ENCODE measurements at regions not wholly inside any gene's neighbourhood (a gene's known extent, or its start where the extent isn't known, plus 50 kb on each side); places are given as distances from the start of the nearest gene placed in this dataset.

- Histone ChIP-seq H2AK5ac (ENCODE audit: insufficient read length, low read length) (no peak overlapping the region), H3K9ac (ENCODE audit: extremely low read depth, insufficient read length, low read length) (no peak overlapping the region), H3K23ac (ENCODE audit: insufficient read length, low read depth, low read length) (peak overlapping the region; percentile 24), H3K27me3 (ENCODE audit: insufficient read depth, low read length) (no peaks in the 10 kb centered on the region; the same call in 1 of the 2 replicates), H2BK15ac (ENCODE audit: low read depth, low read length) (no peak overlapping the region), H3K23me2 (ENCODE audit: insufficient read length, low read depth, low read length, poor library complexity, severe bottlenecking) (no peaks in the 10 kb centered on the region), H3K18ac (ENCODE audit: insufficient read length, low read depth, low read length) (no peak overlapping the region), H2BK5ac (ENCODE audit: insufficient read length, low read length) (no peak overlapping the region), H4K20me1 (ENCODE audit: control insufficient read depth, insufficient read depth, insufficient read length) (no peaks in the 10 kb centered on the region), H4K5ac (ENCODE audit: insufficient read length, low read depth, low read length) (no peak overlapping the region), H3K4me1 (ENCODE audit: insufficient read depth, low read length) (no peaks in the 10 kb centered on the region), H3K79me1 (ENCODE audit: insufficient read depth, low read depth, low read length, poor library complexity, severe bottlenecking) (no peaks in the 10 kb centered on the region), H2BK120ac (ENCODE audit: low read depth, low read length, poor library complexity, severe bottlenecking) (no peak overlapping the region), H3K4me2 (ENCODE audit: insufficient read depth, insufficient read length, low read length) (no peak overlapping the region), H2BK20ac (ENCODE audit: low read depth, low read length, poor library complexity, severe bottlenecking) (no peak overlapping the region), H2BK12ac (ENCODE audit: insufficient read length, low read depth, low read length) (no peak overlapping the region), H3K14ac (ENCODE audit: insufficient read depth, low read length) (no peak overlapping the region), H3K56ac (ENCODE audit: insufficient read length, low read depth, low read length) (no peak overlapping the region), H3K79me2 (ENCODE audit: insufficient read depth, low read length) (no peaks in the 10 kb centered on the region), H3T11ph (ENCODE audit: low read length) (no peak overlapping the region), H3K4ac (ENCODE audit: low read depth, low read length) (no peak overlapping the region), H3K27ac (ENCODE audit: insufficient read length, low read depth, low read length) (no peak overlapping the region), H2AFZ (ENCODE audit: low read length) (no peak overlapping the region), H4K8ac (replicated peaks; ENCODE audit: insufficient read length, low read depth, low read length) (no peak overlapping the region), H3K9me3 (ENCODE audit: control insufficient read depth, low read depth, low read length) (no peaks in the 10 kb centered on the region), H4K91ac (ENCODE audit: insufficient read length, low read depth, low read length) (no peak overlapping the region)
- Mint-ChIP-seq H3K36me3 (ENCODE audit: insufficient read depth in 1 of 3, low read depth in 3 of 3) (no peaks in the 10 kb centered on the region), H3K4me3 (no peak overlapping the region), H3K27ac (no peak overlapping the region), H3K9me3 (no peaks in the 10 kb centered on the region), H3K4me1 (peaks cover 3 to 5% of the 10 kb centered on the region in 2 experiments; a peak in 2 of 4 replicates), H3K27me3 (ENCODE audit: low read depth) (peaks cover 4% of the 10 kb centered on the region)
- DNase-seq: no peak
- no peak for TF ChIP-seq CTCF (conservative IDR thresholded peaks at IDR 0.05)
- WGBS (ENCODE audit: extremely low coverage, insufficient read length, low lambda C conversion rate): no CpG with 5 or more reads among the region's 9 CpGs
Observed at GRCh38 chr21:32190493-32191144, 88.2 kb downstream of the MIS18A start.
